ENCODE measurements at regions not wholly inside any gene's neighbourhood (a gene's known extent, or its start where the extent isn't known, plus 50 kb on each side); places are given as distances from the start of the nearest gene placed in this dataset.

DNA sequence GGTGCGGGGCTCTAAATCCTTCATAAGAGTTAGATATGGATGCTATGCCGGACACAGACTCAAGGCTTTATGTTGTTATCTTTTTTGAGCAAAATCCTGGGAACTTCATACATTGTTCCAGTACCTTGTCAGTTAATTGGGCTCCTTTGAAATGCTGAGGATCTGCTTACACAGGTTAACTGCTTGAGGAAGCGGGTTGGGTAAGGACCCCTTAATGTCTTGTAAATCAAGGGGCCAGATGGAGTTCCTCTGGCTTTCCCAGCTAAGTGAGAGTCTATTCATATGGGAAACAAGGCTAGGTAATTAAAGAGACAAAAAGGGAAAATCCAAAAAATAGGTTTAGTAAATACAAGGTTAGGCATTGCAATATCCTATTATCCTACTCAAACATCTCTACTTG lies 141.5 kb downstream of the OR2B2 start:
- TF ChIP-seq CTCF (IDR thresholded peaks at IDR 0.05; ENCODE audit: insufficient read depth, low read depth, low read length), result no peak
- no peak overlapping the region for H3K4me3 ChIP-seq (ENCODE audit: low read depth, low read length)
- H3K36me3 ChIP-seq (ENCODE audit: control insufficient read depth, insufficient read depth, low read length), result no peaks in the 10 kb centered on the region
- ChIA-PET CTCF (interaction anchor here (1.5 to 4.5 kb wide), 7 partner anchors 11 to 588 kb away, joined by 3 to 70 read pairs (median 31); a partner anchor contains a TSS), POLR2A (no interaction called here)
- DNase-seq (ENCODE audit: low read depth), result no peak
- no peaks in the 10 kb centered on the region for H3K27me3 ChIP-seq (ENCODE audit: control insufficient read depth, insufficient read depth, low read length)

GRCh38 chr6:27768556-27768955 lies 143.6 kb downstream of the OR2B2 start:
- H3K27me3 ChIP-seq (ENCODE audit: control insufficient read depth, insufficient read depth, low read length), result 0 out of 2 replicates have a peak, but pooled peaks cover 1% of the 10 kb centered on the region
- CTCF ChIA-PET, result interaction anchor here (0.6 to 1.4 kb wide), 4 partner anchors 27 to 583 kb away, joined by 3 read pairs; no protein-coding TSS in a partner anchor
- H3K4me3 ChIP-seq (ENCODE audit: low read depth, low read length), result no peak overlapping the region
- H3K36me3 ChIP-seq (ENCODE audit: control insufficient read depth, insufficient read depth, low read length), result no peaks in the 10 kb centered on the region
- DNase-seq (ENCODE audit: low read depth), result no peak
- POLR2A ChIA-PET, result no interaction called here
- TF ChIP-seq CTCF (IDR thresholded peaks at IDR 0.05; ENCODE audit: insufficient read depth, low read depth, low read length), result no peak

DNA sequence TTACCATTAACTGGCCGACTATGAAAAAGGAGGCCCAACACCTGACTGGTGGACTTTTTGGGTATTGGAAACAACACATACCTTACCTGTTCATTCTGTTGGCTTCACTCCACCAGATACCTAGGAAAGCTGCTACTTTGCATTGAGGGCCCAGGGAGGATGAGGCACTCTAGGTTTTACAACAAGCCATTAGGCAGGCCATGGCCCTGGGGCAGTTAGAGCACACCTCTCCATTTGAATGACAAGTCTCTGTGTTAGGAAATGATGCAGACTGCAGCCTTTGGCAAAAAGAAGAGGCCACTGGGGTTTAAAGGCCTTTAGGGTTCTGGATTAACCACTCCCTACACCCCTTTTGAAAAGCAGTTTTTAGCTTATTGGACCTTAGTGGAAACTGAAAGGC lies 144.3 kb downstream of the OR2B2 start:
- TF ChIP-seq CTCF (IDR thresholded peaks at IDR 0.05; ENCODE audit: insufficient read depth, low read depth, low read length), result no peak
- POLR2A ChIA-PET, result no interaction called here
- Histone ChIP-seq H3K27me3 (ENCODE audit: control insufficient read depth, insufficient read depth, low read length) (0 out of 2 replicates have a peak, but pooled peaks cover 1% of the 10 kb centered on the region), H3K4me3 (ENCODE audit: low read depth, low read length) (no peak overlapping the region), H3K36me3 (ENCODE audit: control insufficient read depth, insufficient read depth, low read length) (no peaks in the 10 kb centered on the region)
- CTCF ChIA-PET, result interaction anchor here (1.0 to 1.4 kb wide), 2 partner anchors 28 to 127 kb away, joined by 3 read pairs; no protein-coding TSS in a partner anchor
- DNase-seq (ENCODE audit: low read depth), result no peak

DNA sequence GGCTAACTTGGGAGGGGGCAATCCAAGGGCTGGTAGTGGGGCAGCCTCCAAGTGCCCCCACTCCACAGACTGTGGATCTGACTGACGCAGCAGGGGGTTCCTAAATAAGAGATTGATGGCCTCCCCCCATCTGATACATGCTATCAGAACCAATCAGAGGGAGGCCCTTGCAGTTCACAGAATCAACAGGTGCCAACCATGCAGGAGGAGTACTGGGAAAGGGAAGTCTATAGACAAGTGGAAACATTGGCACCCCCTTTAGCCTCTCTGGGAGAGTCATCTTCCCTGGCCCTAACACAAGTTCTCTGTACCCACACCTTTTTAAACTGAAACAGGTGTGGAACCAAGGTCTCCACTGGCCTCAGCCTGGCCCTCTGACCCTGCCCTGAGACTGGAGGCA lies 145.8 kb downstream of the OR2B2 start:
- TF ChIP-seq CTCF (IDR thresholded peaks at IDR 0.05; ENCODE audit: insufficient read depth, low read depth, low read length), result no peak
- ChIA-PET CTCF (interaction anchor here (0.7 to 1.2 kb wide), 2 partner anchors 29 to 30 kb away, joined by 3 read pairs; no protein-coding TSS in a partner anchor), POLR2A (no interaction called here)

GRCh38 chr6:27765028-27765590 lies 147.1 kb downstream of the OR2B2 start:
- CTCF ChIA-PET, result interaction anchor here (1.2 to 2.6 kb wide), 3 partner anchors 7 to 130 kb away, joined by 3 to 10 read pairs (median 6); no protein-coding TSS in a partner anchor
- TF ChIP-seq CTCF (IDR thresholded peaks at IDR 0.05; ENCODE audit: insufficient read depth, low read depth, low read length), result no peak
- DNase-seq (ENCODE audit: low read depth), result no peak
- H3K4me3 ChIP-seq (ENCODE audit: low read depth, low read length), result no peak overlapping the region
- POLR2A ChIA-PET, result no interaction called here
- no peaks in the 10 kb centered on the region for H3K36me3 ChIP-seq (ENCODE audit: control insufficient read depth, insufficient read depth, low read length)
- 0 out of 2 replicates have a peak, but pooled peaks cover 3% of the 10 kb centered on the region for H3K27me3 ChIP-seq (ENCODE audit: control insufficient read depth, insufficient read depth, low read length)

More for the DNA sequence above, 145.8 kb downstream of the OR2B2 start:
- no peaks in the 10 kb centered on the region for H3K36me3 ChIP-seq (ENCODE audit: control insufficient read depth, insufficient read depth, low read length)
- H3K4me3 ChIP-seq (ENCODE audit: low read depth, low read length), result no peak overlapping the region
- no peak for DNase-seq (ENCODE audit: low read depth)
- 0 out of 2 replicates have a peak, but pooled peaks cover 2% of the 10 kb centered on the region for H3K27me3 ChIP-seq (ENCODE audit: control insufficient read depth, insufficient read depth, low read length)
